GM04503 (cell line): ENCODE measurements at regions not wholly inside any gene's neighbourhood (a gene's known extent, or its start where the extent isn't known, plus 50 kb on each side); places are given as distances from the start of the nearest gene placed in this dataset.
A peak's percentile ranks its signal among the peaks of the same experiment; 100 is the strongest.
"Not testable (repeated sequence)": the region's sequence is repeated elsewhere in the genome, so short reads cannot be mapped to it uniquely, and the experiment has no call there.

Experiments
- DNase-seq: peaks from one replicate; pipeline ENCODE4 v3.0.0-alpha.2; 2012; ENCODE audit warnings: low read depth

DNA sequence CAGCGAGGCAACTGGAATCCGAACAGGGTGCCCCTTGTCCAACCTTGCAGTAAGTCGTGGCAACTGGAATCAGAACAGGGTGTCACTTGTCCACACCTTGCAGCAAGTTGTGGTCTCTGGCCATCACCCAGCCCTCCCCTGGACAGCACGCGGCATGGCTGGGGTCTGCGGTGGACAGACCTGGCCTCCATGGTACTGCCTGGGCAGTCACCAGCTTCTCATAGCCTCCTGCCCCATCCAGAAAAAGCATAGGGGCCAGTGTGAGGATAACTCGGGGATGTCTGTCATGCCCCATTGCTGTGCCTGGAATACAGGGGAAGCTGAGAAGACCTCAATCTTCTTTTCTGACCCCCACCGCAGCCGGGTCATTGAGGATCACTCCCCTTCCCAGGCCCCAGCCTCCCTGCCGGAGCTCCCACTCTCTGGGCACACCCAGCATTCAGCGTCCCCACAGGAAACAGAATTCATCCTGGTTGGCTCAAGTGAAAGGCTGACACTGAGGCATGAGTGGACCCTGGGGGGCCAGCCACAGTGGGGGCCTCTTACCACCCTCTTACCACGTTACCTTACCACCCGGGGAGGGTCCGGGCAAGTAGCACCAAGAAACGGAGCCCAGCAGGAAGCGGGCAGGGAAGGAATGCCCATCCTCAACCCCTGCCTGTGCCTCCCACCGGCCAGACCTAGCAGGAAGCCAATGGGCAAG is 68.0 kb upstream of the RAB6C start:
- DNase-seq = no peak

DNA sequence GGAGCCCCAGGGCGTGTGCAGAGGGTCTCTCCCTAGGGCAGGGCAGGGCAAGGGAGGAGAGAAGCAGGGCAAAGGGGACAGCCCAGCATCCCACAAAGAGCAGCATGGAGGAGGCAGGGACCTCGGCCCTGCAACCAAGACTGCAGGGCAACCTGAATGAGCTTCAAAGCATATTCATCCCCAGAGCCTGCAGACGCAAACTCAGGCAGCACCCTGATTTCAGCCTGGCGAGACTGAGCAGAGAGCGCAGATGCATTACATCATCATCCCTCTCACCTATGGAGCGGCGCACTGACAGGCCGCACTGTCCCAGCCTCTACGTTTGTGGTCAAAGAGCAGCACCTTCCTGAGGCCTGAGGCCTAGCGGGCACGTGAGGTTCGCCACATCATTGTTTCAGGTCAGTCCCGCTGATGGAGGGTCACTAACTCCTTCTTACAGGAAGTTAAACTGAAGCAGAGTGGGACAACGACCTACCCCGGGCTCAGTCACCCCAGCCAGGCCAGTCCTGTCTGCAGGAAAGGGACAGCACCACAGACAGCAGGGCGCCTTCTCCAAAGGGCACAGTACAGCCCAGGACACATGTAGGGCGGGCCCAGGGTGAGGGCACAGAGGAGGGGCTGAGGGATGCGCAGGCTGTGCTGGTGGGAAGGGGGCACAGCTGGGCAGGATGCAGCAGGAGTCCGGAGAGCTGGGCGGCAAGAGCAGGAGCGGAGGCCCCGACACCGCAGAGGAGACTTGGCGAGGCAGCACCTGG is 67.2 kb upstream of the RAB6C start:
- no peak for DNase-seq

DNA sequence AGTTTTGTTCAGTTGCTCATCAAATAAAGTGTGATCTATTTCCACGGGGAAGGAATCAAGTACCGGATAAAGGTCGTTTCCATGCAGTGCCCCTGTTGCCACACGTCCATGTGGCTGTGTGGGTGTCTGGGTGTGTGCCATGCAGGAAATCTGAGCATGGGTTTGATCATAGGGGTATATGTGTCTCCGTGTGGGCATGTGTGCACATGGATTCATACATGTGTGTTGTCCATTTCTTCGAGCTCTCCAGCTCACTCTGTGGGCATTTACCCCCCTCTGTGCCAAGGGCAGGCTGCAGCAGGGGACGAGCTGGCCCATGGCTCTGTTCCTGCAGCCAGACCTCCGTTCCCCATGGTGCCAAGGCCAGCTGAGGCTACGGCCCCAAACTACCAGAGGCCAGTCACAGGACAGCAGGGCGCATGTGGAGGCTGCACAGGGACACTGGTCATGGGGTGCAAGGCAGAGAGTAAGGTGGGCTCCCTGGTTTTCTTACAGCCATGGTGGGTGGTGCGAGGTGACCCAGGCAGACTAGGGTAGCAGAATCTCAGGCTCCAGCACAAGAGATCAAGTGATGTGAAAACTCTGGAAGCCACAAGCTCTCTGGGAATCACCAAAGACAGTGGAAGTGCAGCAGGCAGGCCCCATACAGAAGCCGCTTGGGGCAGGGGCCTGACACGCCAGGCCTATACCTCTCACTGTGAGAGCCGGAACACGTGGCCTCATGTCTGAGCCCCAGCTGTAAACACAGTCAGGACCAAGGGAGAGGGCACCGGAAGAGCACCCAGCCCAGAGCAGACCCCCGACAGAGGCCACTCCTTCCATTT is 66.4 kb upstream of the RAB6C start:
- DNase-seq = no peak

DNA sequence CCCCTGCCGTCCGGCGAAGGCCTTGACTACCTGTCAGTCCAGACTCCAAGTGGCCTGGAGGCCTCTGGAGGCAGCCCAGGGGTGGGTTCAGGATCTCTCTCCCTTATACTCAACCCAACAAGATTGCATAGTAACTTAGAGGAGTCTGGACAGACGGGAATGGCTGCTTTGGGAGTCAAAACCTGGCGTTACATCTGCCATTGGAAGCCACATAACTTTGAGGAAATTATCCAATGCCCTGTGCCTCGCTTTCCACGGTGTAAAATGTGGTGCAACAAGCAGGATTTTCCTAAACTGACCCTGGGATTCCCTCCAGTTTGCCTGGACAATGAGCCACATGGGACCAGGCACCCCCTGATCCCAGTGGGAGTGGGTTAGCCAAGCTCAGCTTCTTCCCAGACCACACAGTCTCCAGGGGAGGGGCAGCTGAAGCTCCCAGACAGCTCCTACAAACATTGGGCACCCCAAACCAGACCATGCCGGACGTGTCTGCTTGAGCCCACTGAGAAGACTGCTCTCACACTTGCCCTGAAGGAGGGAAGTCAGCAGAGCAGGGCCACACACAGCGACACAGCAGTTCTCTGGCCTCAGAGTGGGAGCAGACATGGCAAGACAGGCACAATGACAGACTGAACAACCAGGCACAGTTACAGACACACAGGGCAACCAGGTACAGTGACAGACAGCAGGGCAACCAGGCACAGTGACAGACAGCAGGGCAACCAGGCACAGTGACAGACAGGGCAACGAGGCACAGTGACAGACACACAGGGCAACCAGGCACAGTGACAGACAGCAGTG is 65.6 kb upstream of the RAB6C start:
- no peak for DNase-seq

DNA sequence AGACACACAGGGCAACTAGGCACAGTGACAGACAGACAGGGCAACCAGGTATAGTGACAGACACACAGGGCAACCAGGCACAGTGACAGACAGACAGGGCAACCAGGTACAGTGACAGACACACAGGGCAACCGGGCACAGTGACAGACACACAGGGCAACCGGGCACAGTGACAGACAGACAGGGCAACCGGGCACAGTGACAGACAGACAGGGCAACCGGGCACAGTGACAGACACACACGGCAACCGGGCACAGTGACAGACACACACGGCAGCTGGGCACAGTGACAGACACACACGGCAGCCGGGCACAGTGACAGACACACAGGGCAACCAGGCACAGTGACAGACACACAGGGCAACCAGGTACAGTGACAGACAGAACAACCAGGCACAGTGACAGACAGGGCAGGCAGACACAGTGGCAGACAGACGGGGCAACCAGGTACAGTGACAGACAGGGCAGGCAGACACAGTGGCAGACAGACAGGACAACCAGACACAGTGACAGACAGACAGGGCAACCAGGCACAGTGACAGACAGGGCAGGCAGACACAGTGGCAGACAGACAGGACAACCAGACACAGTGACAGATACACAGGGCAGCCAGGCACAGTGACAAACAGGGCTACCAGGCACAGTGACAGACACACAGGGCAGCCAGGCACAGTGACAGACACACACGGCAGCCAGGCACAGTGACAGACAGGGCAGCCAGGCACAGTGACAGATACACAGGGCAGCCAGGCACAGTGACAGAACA is 64.7 kb upstream of the RAB6C start:
- no peak for DNase-seq

DNA sequence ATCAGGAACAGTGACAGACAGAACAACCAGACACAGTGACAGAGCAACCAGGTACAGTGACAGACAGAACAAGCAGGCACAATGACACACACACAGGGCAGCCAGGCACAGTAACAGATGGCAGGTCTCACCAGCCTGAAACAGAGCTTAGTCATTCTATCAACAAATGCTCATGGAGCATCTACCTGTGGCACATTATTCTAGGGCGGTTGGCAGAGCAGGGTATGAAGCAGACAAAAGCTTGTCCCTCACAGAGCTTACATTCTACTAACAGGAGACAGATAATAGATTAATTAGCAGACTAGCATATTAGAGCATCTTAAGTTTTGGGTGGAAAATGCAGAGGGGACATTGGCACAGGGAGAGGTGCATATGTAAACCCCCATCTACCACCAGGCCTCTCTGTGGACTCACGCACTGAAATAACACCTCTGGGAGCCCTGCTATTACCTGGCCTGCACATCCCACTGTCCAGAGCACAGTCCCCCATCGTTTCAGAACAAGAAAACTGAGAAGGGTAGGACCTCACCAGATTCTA is 64.1 kb upstream of the RAB6C start:
- no peak for DNase-seq

DNA sequence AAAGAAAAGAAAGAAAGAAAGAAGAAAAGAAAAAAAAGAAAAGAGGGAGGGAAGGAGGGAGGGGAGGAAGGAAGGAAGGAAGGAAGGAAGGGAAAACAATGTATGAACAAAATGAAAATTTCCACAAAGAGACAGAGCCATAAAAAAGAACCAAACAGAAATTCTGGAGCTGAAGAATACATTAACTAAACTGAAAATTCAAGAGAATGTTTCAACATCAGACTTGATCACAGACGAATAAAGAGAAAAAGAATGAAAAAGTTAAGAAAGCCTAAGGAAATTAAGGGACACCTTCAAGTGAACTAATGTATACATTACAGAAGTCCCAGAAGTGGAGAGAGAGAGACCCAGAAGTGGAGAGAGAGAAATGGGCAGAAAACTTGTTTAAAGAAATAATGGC is 60.9 kb upstream of the RAB6C start:
- DNase-seq = no peak

DNA sequence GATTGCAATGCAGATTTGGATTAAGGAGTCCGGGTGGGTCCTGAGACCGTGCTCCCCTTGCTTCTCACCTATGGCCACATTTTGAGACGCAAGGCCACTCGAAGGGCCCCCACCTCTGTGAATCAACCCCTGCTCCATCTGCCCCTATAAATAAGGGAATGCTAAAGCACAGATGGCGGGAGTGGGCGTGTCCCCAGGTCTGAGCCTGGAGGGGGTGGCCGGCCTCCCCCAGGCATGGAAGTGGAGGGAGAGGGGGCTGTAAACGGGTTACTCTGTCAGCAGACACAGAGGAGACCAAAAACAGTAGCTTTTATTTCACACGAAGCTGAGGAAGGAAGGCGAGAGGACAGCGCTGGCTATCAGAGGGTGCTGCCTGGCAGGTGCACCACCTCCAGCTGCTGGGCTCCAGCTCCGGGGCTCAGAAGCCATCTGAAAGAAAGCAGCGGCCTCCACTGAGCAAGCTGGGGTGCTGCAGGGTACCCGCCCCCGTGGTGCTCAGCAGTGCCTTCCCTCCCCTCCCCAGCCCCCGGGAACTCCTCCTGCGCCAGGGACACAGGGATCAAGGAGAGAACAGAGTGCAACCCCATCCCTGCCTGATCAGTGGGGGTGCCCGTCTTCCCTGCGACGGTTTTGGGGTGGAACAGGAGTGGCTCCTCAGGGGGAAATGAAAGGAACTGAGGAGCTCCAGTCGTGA is 56.7 kb upstream of the RAB6C start:
- no peak for DNase-seq

DNA sequence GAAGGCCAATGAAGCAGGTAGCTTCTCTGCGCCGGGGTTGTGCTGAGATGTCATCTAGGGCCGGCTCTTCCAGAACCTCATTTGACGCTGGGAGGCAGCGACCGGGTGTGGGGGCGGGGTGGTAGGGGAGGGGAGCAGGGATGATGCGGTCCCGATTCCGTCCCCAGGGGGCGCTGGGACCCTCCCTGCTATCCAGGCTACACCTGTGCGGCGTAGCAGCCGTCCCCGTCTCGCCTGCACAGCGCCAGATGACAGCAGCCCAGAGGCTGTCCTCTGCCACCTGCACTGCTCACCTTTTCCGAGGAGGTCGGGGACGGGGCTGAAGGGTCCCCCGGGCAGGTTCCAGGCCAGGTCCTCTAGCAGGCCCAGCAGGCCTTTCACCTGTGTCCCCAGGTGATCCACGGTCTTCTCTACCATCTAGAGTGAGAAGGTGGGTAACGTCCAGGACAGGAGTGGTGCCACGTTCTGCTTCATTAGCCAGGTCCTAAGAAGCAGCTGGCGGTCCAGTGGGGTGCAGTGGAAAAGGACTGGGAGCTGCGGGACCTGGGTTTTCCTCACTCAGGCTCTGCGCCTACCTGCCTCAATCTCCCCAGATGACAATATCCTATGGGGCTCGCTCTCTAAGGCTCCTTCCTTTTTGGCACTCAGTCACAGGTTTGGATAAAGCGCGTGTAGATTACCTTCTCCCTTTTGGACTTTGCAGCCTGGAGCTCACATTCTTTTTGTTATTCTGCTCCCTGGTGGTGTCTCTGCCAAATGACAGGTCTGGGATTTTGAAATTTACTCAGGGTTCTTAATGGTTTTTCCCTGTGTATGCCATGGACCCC is 56.0 kb upstream of the RAB6C start:
- DNase-seq = no peak

DNA sequence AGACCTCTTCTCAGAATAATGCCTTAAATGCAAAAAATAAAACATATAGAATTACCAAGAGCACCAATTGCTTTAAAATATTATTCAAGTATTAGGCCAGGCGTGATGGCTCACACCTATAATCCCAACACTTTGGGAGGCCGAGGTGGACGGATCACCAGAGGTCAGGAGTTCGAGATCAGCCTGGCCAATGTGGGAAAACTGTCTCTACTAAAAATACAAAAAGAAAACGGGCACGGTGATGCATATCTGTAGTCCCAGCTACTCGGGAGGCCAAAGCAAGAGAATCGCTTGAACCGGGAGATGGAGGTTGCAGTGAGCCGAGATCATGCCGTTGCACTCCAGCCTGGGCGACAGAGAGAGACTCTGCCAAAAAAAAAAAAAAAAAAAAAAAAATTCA is 55.4 kb upstream of the RAB6C start:
- DNase-seq = not testable (repeated sequence)

DNA sequence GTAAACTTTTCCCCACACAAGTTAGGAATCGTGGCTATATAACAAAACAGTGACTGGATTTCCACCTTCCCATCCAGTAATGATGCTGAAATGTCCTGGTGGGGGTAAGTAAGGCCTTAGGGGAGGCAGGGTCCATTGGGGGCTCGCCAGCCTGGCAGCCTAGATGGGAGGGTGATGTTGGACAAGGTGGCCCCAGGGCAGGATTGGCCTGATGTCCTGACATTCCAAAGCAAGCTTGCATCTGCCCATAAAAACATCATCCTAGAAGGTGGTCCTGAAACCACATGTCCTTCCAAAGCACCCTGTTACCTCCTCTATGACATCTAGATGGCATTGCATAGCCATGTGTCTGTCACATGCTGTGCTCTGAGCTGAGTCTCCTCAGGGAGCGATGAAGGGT is 54.1 kb upstream of the RAB6C start:
- DNase-seq = no peak

DNA sequence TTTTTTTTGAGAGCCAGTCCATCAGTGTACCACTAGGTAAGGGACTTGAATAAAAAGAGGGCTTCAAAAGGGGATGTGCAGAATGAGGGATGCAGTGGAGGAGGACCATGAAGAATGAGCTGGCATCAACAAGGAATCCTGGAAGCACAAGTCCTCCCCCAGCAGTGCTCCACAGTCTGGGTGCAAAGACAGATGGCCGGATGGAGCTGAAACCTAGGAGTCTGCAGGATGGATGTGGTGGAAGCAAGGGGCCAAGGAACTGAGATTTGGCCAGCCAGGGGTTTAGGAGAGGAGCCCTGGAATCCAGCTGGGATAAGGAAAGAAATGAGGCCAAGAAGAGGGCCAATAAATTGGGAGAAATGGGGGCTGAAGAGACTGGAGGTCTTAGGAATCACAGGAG is 51.8 kb upstream of the RAB6C start:
- DNase-seq = no peak

DNA sequence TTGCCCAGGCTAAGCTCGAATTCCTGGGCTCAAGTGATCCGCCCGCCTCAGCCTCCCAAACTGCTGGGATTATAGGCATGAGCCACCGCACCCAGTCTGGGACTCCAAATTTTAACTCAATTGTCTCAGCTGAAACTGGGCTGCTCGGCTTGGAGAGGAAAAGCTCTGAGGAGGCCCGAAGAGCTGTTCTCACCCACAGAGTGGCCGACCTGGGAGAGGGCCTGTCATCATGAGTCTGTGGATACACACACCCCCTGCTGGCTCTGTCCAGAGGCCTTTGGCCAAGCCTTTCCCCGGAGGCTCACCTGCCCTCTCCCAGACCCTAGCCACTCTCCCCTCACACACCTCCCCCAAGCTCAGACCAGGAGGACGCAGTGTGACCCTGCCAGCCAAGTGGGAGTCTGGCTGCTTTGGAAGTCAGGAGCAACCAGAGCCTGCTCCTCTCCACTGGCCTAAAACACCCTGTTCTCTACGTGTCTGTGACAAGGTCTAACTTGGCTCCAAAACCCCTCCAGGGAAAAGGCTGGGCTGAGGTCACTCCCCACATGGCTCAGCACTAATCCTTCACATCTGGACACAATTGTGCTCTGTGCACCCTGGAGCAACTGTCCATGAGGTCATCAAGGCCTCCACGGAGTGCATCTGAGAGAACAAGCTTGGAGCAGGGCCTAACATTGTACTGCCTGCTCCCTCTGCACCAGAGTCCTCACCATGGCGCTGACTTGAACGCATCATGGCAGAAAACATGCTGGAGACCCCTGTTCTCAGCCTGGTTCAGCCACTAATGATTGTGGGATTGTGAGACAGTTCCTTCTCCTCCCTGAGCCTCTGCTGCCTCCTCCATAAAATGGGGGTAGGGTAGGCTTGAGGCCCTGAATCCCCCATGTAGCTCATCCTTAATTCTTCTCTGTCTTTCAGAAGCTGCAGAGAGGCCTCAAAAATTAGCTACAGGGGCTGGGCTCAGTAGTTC is 49.9 kb upstream of the RAB6C start:
- DNase-seq = peak; percentile 93
